NB4 (cell line): ENCODE measurements at regions not wholly inside any gene's neighbourhood (a gene's known extent, or its start where the extent isn't known, plus 50 kb on each side); places are given as distances from the start of the nearest gene placed in this dataset.

Source experiments
- DNase-seq: peaks from one replicate; pipeline ENCODE4 v3.0.0; 2010; ENCODE audit warnings: low read depth
- H3K4me3 ChIP-seq: one replicate; pipeline ENCODE4 v1.5.1; 2011; ENCODE audit warnings: mild to moderate bottlenecking, low read depth, low read length, moderate library complexity
- MAX ChIP-seq: IDR thresholded peaks from 2 replicates; pipeline ENCODE4 v1.6.1; 2011; ENCODE audit warnings: low read depth, low read length
- MYC ChIP-seq: IDR thresholded peaks from 2 replicates; pipeline ENCODE4 v1.6.1; 2011; ENCODE audit warnings: low read depth, low read length
- POLR2A ChIP-seq: IDR thresholded peaks from 2 replicates; pipeline ENCODE4 v1.6.1; 2011; ENCODE audit warnings: mild to moderate bottlenecking; ENCODE audit not compliant: insufficient read length; ENCODE audit errors: extremely low read depth
- TF ChIP-seq, protein P1 (sequence below): IDR thresholded peaks from one replicate; pipeline ENCODE4 v1.5.1; 2012; ENCODE audit warnings: low read depth, low read length

DNA sequence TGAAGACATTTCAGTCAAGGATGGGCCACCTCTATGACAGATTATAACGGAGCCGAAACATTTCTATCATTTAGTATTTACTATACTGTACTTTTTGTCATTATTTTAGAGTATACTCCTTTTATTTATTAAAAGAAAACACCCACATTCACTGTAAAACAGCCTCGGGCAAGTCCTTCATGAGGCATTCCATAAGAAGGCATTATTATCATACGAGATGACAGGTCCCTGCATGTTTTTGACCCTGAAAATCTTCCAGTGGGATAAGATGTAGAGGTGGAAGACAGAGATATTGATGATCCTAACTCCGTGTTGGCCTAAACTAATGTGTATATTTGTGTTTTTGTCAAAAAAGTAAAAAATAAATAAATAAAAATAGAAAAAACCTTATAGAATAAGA lies 245.0 kb downstream of the MTX2 start:
- DNase-seq, result no peak
- H3K4me3 ChIP-seq, result no peak overlapping the region
- TF ChIP-seq, protein P1, sequence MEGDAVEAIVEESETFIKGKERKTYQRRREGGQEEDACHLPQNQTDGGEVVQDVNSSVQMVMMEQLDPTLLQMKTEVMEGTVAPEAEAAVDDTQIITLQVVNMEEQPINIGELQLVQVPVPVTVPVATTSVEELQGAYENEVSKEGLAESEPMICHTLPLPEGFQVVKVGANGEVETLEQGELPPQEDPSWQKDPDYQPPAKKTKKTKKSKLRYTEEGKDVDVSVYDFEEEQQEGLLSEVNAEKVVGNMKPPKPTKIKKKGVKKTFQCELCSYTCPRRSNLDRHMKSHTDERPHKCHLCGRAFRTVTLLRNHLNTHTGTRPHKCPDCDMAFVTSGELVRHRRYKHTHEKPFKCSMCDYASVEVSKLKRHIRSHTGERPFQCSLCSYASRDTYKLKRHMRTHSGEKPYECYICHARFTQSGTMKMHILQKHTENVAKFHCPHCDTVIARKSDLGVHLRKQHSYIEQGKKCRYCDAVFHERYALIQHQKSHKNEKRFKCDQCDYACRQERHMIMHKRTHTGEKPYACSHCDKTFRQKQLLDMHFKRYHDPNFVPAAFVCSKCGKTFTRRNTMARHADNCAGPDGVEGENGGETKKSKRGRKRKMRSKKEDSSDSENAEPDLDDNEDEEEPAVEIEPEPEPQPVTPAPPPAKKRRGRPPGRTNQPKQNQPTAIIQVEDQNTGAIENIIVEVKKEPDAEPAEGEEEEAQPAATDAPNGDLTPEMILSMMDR, result no peak
- no peak for TF ChIP-seq MYC
- no peak for TF ChIP-seq MAX
- no peak for TF ChIP-seq POLR2A

DNA sequence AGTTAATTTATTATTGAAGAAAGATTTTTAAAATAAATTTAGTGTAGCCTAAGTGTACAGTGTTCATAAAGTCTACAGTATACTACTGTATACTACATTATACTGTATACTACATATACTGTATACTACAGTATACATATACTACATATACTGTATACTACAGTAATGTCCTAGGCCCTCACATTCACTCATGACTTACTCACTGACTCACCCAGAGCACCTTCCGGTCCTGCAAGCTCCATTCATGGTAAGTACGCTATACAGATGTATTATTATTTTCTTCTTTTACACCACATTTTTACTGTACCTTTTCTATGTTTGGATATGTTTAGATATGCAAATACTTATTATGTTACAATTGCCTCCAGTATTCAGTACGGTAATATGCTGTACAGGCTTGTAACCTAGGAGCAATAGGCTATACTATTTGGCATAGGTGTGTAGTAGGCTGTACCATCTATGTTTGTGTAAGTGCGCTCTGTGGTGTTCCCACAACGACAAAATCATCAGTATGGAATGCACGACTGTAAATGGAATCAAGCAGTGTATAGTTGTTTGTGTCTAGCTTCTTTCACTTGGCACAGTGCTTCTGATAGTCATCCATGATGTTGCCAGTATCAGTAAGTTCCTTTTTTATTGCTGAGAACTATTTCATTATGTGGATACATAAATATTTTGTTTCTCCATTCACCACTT lies 245.7 kb downstream of the MTX2 start:
- H3K4me3 ChIP-seq, result no peak overlapping the region
- TF ChIP-seq, protein P1, result no peak
- TF ChIP-seq POLR2A (no peak), MYC (no peak), MAX (no peak)
- no peak for DNase-seq

DNA sequence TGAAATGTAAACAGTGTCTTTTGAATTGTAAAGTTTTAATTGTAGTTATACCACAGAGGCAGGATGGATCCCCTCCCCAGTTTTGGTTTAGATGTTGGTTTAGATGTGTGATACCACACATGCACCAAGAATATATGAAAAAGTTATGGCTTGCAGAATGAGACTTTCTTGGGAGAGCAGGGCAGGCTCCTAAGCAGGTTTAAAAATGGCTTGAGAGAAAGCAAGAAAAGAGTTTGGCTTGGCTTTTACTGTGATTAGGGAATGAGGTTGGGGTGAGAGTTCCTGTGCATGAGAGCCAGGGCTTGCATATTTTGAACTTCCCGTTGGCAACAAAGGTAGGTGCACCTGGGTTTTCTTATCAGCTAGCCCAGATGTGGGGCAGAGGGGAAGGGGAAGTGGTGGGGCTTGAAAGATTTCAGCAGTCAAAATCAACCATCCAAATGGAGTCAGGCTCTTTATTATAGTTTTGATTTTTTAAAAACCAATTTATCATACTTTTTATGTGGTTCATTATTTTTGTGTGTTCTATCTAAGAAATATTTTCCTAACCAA lies 246.9 kb downstream of the MTX2 start:
- no peak for DNase-seq
- no peak overlapping the region for H3K4me3 ChIP-seq
- TF ChIP-seq MYC (no peak), MAX (no peak), POLR2A (no peak)
- TF ChIP-seq, protein P1, result no peak

DNA sequence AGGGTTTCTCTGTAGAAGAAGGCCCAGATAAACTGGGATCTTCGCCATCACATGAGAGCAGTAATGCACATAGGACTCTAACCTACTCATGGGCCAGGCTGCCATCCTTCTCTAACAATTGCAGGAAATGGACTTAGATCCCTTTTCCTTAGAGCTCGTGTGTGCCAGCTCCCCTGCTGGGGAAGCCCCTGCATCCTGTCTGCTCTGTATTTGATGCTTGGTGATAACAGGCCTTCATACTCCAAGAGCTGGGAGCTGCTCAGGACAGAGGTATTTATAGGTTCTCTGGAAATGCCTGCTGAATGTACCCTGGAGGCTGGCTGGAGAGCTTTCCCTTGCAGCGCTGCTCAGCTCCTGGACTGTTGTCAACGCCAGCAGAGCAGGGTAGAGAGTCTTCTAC lies 249.6 kb downstream of the MTX2 start:
- TF ChIP-seq, protein P1, result no peak
- TF ChIP-seq POLR2A (no peak), MYC (no peak), MAX (no peak)
- H3K4me3 ChIP-seq, result no peak overlapping the region
- DNase-seq, result no peak

GRCh38 chr2:176521878-176522670 lies 252.8 kb downstream of the MTX2 start:
- no peak for DNase-seq
- no peak overlapping the region for H3K4me3 ChIP-seq
- TF ChIP-seq POLR2A (no peak), MAX (no peak), MYC (no peak)
- TF ChIP-seq, protein P1, result no peak
